ENCODE measurements at regions not wholly inside any gene's neighbourhood (a gene's known extent, or its start where the extent isn't known, plus 50 kb on each side); places are given as distances from the start of the nearest gene placed in this dataset.

DNA sequence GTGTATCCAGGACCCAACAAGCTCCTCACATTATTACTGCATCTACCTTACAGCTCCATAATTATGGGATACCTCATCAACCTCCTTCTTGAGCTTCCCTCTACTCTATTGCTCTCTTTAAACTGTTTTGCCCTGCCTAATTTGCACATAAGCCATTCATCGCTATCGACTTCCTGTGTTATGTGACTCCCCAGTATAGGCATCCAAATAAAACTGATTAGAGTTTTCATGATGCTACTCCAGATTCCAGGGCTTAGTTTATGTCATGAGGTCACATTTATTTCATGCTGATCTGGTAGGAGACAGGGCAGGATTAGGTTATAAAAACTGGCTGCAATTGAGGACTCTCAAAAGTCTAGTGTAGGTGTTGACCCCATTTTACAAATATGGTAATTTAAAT lies 569.9 kb upstream of the MGAT4C start:
- TF ChIP-seq, protein P1, sequence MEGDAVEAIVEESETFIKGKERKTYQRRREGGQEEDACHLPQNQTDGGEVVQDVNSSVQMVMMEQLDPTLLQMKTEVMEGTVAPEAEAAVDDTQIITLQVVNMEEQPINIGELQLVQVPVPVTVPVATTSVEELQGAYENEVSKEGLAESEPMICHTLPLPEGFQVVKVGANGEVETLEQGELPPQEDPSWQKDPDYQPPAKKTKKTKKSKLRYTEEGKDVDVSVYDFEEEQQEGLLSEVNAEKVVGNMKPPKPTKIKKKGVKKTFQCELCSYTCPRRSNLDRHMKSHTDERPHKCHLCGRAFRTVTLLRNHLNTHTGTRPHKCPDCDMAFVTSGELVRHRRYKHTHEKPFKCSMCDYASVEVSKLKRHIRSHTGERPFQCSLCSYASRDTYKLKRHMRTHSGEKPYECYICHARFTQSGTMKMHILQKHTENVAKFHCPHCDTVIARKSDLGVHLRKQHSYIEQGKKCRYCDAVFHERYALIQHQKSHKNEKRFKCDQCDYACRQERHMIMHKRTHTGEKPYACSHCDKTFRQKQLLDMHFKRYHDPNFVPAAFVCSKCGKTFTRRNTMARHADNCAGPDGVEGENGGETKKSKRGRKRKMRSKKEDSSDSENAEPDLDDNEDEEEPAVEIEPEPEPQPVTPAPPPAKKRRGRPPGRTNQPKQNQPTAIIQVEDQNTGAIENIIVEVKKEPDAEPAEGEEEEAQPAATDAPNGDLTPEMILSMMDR (IDR thresholded peaks at IDR 0.05): no peak
- no peak for TF ChIP-seq POLR2A (IDR thresholded peaks at IDR 0.05)
- no peak for TF ChIP-seq POLR2AphosphoS5 (IDR thresholded peaks at IDR 0.05)
- no peak for TF ChIP-seq EP300 (IDR thresholded peaks at IDR 0.05)

All from upper lobe of left lung (tissue), 4 donors.